ENCODE measurements at regions not wholly inside any gene's neighbourhood (a gene's known extent, or its start where the extent isn't known, plus 50 kb on each side); places are given as distances from the start of the nearest gene placed in this dataset.

- Histone ChIP-seq H4K20me1 (ENCODE audit: control insufficient read depth, extremely low read depth, insufficient read depth, low read length) (no peaks in the 10 kb centered on the region), H2AFZ (ENCODE audit: low read length) (no peak overlapping the region), H3K79me2 (ENCODE audit: control insufficient read depth, insufficient read depth, low read length) (no peaks in the 10 kb centered on the region), H3K27ac (ENCODE audit: insufficient read depth, low read length) (no peak overlapping the region), H3K36me3 (ENCODE audit: control insufficient read depth, insufficient read depth, low read length) (no peaks in the 10 kb centered on the region), H3K27me3 (ENCODE audit: control insufficient read depth, insufficient read depth, low read length) (no peaks in the 10 kb centered on the region), H3K4me1 (ENCODE audit: control insufficient read depth, extremely low read depth, insufficient read depth, low read length) (no peaks in the 10 kb centered on the region), H3K4me2 (ENCODE audit: extremely low read depth, insufficient read depth, low read length) (no peak overlapping the region), H3K4me3 (replicated peaks in 1 of 4; ENCODE audit: control extremely low read depth in 1 of 4, insufficient read depth in 1 of 4, low read depth in 3 of 4, low read length in 4 of 4) (no peak overlapping the region), H3K9ac (ENCODE audit: insufficient read depth, low read length) (no peak overlapping the region), H3K9me3 (ENCODE audit: control insufficient read depth, insufficient read depth, low read depth, low read length) (no peaks in the 10 kb centered on the region)
- no peak for TF ChIP-seq EZH2 (IDR thresholded peaks at IDR 0.05; ENCODE audit: low read length, missing control alignments)
- DNase-seq (ENCODE audit: low read depth in 2 of 2) = no peak
Observed at GRCh38 chr2:22897428-22897827, 487.6 kb upstream of the KLHL29 start.

DNA sequence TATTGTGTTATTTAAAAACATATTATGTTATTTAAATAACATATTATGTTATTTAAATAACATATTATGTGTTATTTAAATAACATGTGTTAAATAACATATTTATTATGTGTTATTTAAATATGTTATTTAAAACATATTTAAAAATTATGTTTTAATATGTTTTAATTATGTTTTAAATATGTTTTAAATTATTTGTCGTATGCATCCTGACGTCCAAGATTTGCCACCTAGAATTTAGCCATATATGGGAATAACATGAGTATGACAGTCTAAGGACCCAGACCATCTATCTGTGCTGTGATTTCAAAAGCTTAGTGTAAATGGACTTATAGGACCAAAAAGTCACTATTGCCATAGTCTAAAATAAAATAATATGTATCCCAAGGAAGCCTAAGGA is 484.3 kb upstream of the KLHL29 start:
- no peaks in the 10 kb centered on the region for H3K9me3 ChIP-seq (ENCODE audit: control insufficient read depth, insufficient read depth, low read depth, low read length)
- no peak overlapping the region for H3K9ac ChIP-seq (ENCODE audit: insufficient read depth, low read length)
- H3K79me2 ChIP-seq (ENCODE audit: control insufficient read depth, insufficient read depth, low read length) = no peaks in the 10 kb centered on the region
- no peak overlapping the region for H3K27ac ChIP-seq (ENCODE audit: insufficient read depth, low read length)
- no peaks in the 10 kb centered on the region for H3K4me1 ChIP-seq (ENCODE audit: control insufficient read depth, extremely low read depth, insufficient read depth, low read length)
- no peaks in the 10 kb centered on the region for H4K20me1 ChIP-seq (ENCODE audit: control insufficient read depth, extremely low read depth, insufficient read depth, low read length)
- H3K27me3 ChIP-seq (ENCODE audit: control insufficient read depth, insufficient read depth, low read length) = no peaks in the 10 kb centered on the region
- no peak overlapping the region for H2AFZ ChIP-seq (ENCODE audit: low read length)
- no peak for DNase-seq (ENCODE audit: low read depth in 2 of 2)
- no peak for TF ChIP-seq EZH2 (IDR thresholded peaks at IDR 0.05; ENCODE audit: low read length, missing control alignments)
- no peak for TF ChIP-seq CTCF (conservative IDR thresholded peaks at IDR 0.05 in 1 of 2, IDR thresholded peaks at IDR 0.05 in 1 of 2; ENCODE audit: low read depth in 1 of 2, low read length in 2 of 2)
- H3K36me3 ChIP-seq (ENCODE audit: control insufficient read depth, insufficient read depth, low read length) = no peaks in the 10 kb centered on the region
- no peak overlapping the region for H3K4me2 ChIP-seq (ENCODE audit: extremely low read depth, insufficient read depth, low read length)
- H3K4me3 ChIP-seq (replicated peaks in 1 of 4; ENCODE audit: control extremely low read depth in 1 of 4, insufficient read depth in 1 of 4, low read depth in 3 of 4, low read length in 4 of 4) = no peak overlapping the region

- no peaks in the 10 kb centered on the region for H3K4me1 ChIP-seq (ENCODE audit: control insufficient read depth, extremely low read depth, insufficient read depth, low read length)
- TF ChIP-seq EZH2 (IDR thresholded peaks at IDR 0.05; ENCODE audit: low read length, missing control alignments) = no peak
- no peak for TF ChIP-seq CTCF (conservative IDR thresholded peaks at IDR 0.05 in 1 of 2, IDR thresholded peaks at IDR 0.05 in 1 of 2; ENCODE audit: low read depth in 1 of 2, low read length in 2 of 2)
- H3K79me2 ChIP-seq (ENCODE audit: control insufficient read depth, insufficient read depth, low read length) = no peaks in the 10 kb centered on the region
- H3K9me3 ChIP-seq (ENCODE audit: control insufficient read depth, insufficient read depth, low read depth, low read length) = no peaks in the 10 kb centered on the region
- DNase-seq (ENCODE audit: low read depth in 2 of 2) = no peak
- H3K27me3 ChIP-seq (ENCODE audit: control insufficient read depth, insufficient read depth, low read length) = no peaks in the 10 kb centered on the region
- H4K20me1 ChIP-seq (ENCODE audit: control insufficient read depth, extremely low read depth, insufficient read depth, low read length) = no peaks in the 10 kb centered on the region
- no peak overlapping the region for H3K9ac ChIP-seq (ENCODE audit: insufficient read depth, low read length)
- no peak overlapping the region for H3K4me3 ChIP-seq (replicated peaks in 1 of 4; ENCODE audit: control extremely low read depth in 1 of 4, insufficient read depth in 1 of 4, low read depth in 3 of 4, low read length in 4 of 4)
- no peak overlapping the region for H2AFZ ChIP-seq (ENCODE audit: low read length)
- no peak overlapping the region for H3K27ac ChIP-seq (ENCODE audit: insufficient read depth, low read length)
- H3K36me3 ChIP-seq (ENCODE audit: control insufficient read depth, insufficient read depth, low read length) = no peaks in the 10 kb centered on the region
- no peak overlapping the region for H3K4me2 ChIP-seq (ENCODE audit: extremely low read depth, insufficient read depth, low read length)
Observed at GRCh38 chr2:22901471-22902179, 483.4 kb upstream of the KLHL29 start.
